SK-N-SH (cell line): ENCODE measurements at regions not wholly inside any gene's neighbourhood (a gene's known extent, or its start where the extent isn't known, plus 50 kb on each side); places are given as distances from the start of the nearest gene placed in this dataset.

Experiments used
- CTCF ChIA-PET: fragments of 300-600, 350-600 bp; formaldehyde crosslinking; extraction: SDS; loops from one replicate; lab custom pipeline; 2021; lab: Yijun Ruan, JAX
- POLR2A ChIA-PET: fragments of 350-600 bp; sonication (Branson Sonifier 250); formaldehyde crosslinking; extraction: SDS; loops from one replicate; lab custom pipeline; 2020; ENCODE audit warnings: antibody characterized with exemption, inconsistent platforms; lab: Yijun Ruan, JAX
- DNase-seq: peaks from one replicate; pipeline ENCODE4 v3.0.0; 2012
- H2AFZ ChIP-seq: fragments of 200-600 bp; sonication (generic); 2 replicates; pipeline ENCODE4 v1.8.1; 2016; ENCODE audit warnings: antibody characterized with exemption, mild to moderate bottlenecking, low read depth
- H3F3A ChIP-seq: fragments of 200-600 bp; sonication (generic); replicated peaks from 2 replicates; pipeline ENCODE3; 2016; ENCODE audit warnings: antibody characterized with exemption, mild to moderate bottlenecking; ENCODE audit not compliant: insufficient read depth
- H3K27ac ChIP-seq, 2 experiments: fragments of 200-500 bp in 1 of 2; fragments of 200-600 bp in 1 of 2; sonication (Bioruptor generic) in 1 of 2; sonication (generic), shearing (Covaris generic) in 1 of 2; 2 replicates each; pipeline versions ENCODE4 v1.5.1 to v1.6.1; 2014 to 2016; ENCODE audit warnings: low read depth in 2 of 2, inconsistent platforms in 1 of 2, low read length in 1 of 2, mild to moderate bottlenecking in 1 of 2, mixed read lengths in 1 of 2
- H3K27me3 ChIP-seq: fragments of 200-600 bp; sonication (generic), shearing (Covaris generic); 2 replicates; pipeline ENCODE4 v1.6.1; 2016; ENCODE audit warnings: mixed run types; ENCODE audit not compliant: insufficient read depth
- H3K36me3 ChIP-seq, 2 experiments: fragments of 200-500 bp in 1 of 2; fragments of 200-600 bp in 1 of 2; sonication (Bioruptor generic) in 1 of 2; sonication (generic) in 1 of 2; replicated peaks in 1 of 2; 2 replicates each; pipeline versions ENCODE3 to v1.5.1; 2014 to 2016; ENCODE audit warnings: low read length in 1 of 2, mild to moderate bottlenecking in 1 of 2; ENCODE audit not compliant: insufficient read depth in 2 of 2, control insufficient read depth in 1 of 2
- H3K4me1 ChIP-seq, 2 experiments: fragments of 200-500 bp in 1 of 2; fragments of 200-600 bp in 1 of 2; sonication (Bioruptor generic) in 1 of 2; sonication (generic), shearing (Covaris generic) in 1 of 2; 2 replicates each; pipeline versions ENCODE4 v1.5.1 to v1.6.1; 2014 to 2016; ENCODE audit warnings: low read depth in 1 of 2, low read length in 1 of 2, mixed run types in 1 of 2; ENCODE audit not compliant: insufficient read depth in 2 of 2, control insufficient read depth in 1 of 2
- H3K4me2 ChIP-seq: fragments of 200-600 bp; sonication (generic), shearing (Covaris generic); 2 replicates; pipeline ENCODE4 v1.6.1; 2017; ENCODE audit warnings: mixed run types
- H3K4me3 ChIP-seq, 2 experiments: fragments of 200-500 bp in 1 of 2; fragments of 200-600 bp in 1 of 2; sonication (Bioruptor generic) in 1 of 2; sonication (generic), shearing (Covaris generic) in 1 of 2; 2 replicates each; pipeline versions ENCODE4 v1.5.1 to v1.8.1; 2014 to 2016; ENCODE audit warnings: low read depth in 2 of 2, inconsistent platforms in 1 of 2, low read length in 1 of 2, mild to moderate bottlenecking in 1 of 2, mixed read lengths in 1 of 2, moderate library complexity in 1 of 2
- H3K79me2 ChIP-seq: fragments of 200-600 bp; sonication (generic); 2 replicates; pipeline ENCODE4 v1.8.1; 2017; ENCODE audit warnings: mild to moderate bottlenecking; ENCODE audit not compliant: insufficient read depth
- H3K9ac ChIP-seq: fragments of 200-600 bp; sonication (generic); 2 replicates; pipeline ENCODE4 v1.6.1; 2017; ENCODE audit warnings: mixed run types
- H3K9me2 ChIP-seq: fragments of 200-600 bp; sonication (generic); 2 replicates; pipeline ENCODE4 v1.6.1; 2017; ENCODE audit warnings: mixed run types
- H3K9me3 ChIP-seq: fragments of 200-600 bp; sonication (generic); 2 replicates; pipeline ENCODE4 v1.6.1; 2017; ENCODE audit warnings: mixed run types, mild to moderate bottlenecking, moderate library complexity
- H4K20me1 ChIP-seq: fragments of 200-600 bp; sonication (generic); 2 replicates; pipeline ENCODE4 v1.6.1; 2017; ENCODE audit warnings: mild to moderate bottlenecking, mixed run types; ENCODE audit not compliant: insufficient read depth
- CHD2 ChIP-seq: fragments of 150-350 bp; IDR thresholded peaks from 2 replicates; pipeline ENCODE4 v1.6.1; 2018; ENCODE audit warnings: low read length; ENCODE audit not compliant: partially characterized antibody
- EZH2phosphoT487 ChIP-seq: fragments of 200-600 bp; sonication (generic); IDR thresholded peaks from 2 replicates; pipeline ENCODE4 v1.6.1; 2017; ENCODE audit warnings: low read depth, mixed run types, mild to moderate bottlenecking, antibody characterized with exemption, moderate library complexity, borderline replicate concordance
- FOXM1 ChIP-seq: IDR thresholded peaks from 2 replicates; pipeline ENCODE4 v1.4.0; 2012; ENCODE audit warnings: low read depth, mild to moderate bottlenecking
- GATA2 ChIP-seq: sonication (generic); formaldehyde crosslinking; IDR thresholded peaks from 2 replicates; pipeline ENCODE4 v1.5.0; 2020; ENCODE audit warnings: mild to moderate bottlenecking, missing genetic modification reagents
- IRF3 ChIP-seq: fragments of 150-350 bp; IDR thresholded peaks from 2 replicates; pipeline ENCODE4 v1.6.1; 2016; ENCODE audit warnings: mild to moderate bottlenecking, low read depth, low read length
- PBX3 ChIP-seq: IDR thresholded peaks from 2 replicates; pipeline ENCODE4; 2012
- RAD21 ChIP-seq: IDR thresholded peaks from 2 replicates; pipeline ENCODE4 v1.6.1; 2012; ENCODE audit warnings: mild to moderate bottlenecking, low read length
- TAF1 ChIP-seq: IDR thresholded peaks from 2 replicates; pipeline ENCODE4 v1.6.1; 2012; ENCODE audit warnings: low read depth, mild to moderate bottlenecking, low read length, moderate library complexity, borderline replicate concordance
- TCF12 ChIP-seq: IDR thresholded peaks from 2 replicates; pipeline ENCODE4 v1.4.0; 2012
- USF1 ChIP-seq: IDR thresholded peaks from 2 replicates; pipeline ENCODE4 v1.4.0; 2012; ENCODE audit warnings: low read depth, borderline replicate concordance
- ZBTB33 ChIP-seq: IDR thresholded peaks from 2 replicates; pipeline ENCODE4 v1.4.0; 2012; ENCODE audit warnings: low read depth, borderline replicate concordance
- WGBS: methylation state at CpG from one replicate; pipeline ENCODE4 v1.1.6; 2017; ENCODE audit warnings: low lambda C conversion rate; 5-methylcytosine and 5-hydroxymethylcytosine counted together

- no peak overlapping the region for H2AFZ ChIP-seq
- no peaks in the 10 kb centered on the region for H3K79me2 ChIP-seq
- no peak overlapping the region for H3K9ac ChIP-seq
- POLR2A ChIA-PET, result no interaction called here
- no peak overlapping the region for H3K4me3 ChIP-seq
- no peaks in the 10 kb centered on the region for H4K20me1 ChIP-seq
- no peak for TF ChIP-seq USF1
- TF ChIP-seq TAF1, result no peak
- TF ChIP-seq TCF12, result no peak
- TF ChIP-seq GATA2 (CRISPR knock-in tag), result no peak
- no peak for TF ChIP-seq RAD21
- TF ChIP-seq ZBTB33, result no peak
- no peak for TF ChIP-seq PBX3
- TF ChIP-seq CHD2, result no peak
- no peak for TF ChIP-seq IRF3
- no peak overlapping the region for H3K27ac ChIP-seq
- H3K9me2 ChIP-seq, result no peaks in the 10 kb centered on the region
- H3K4me1 ChIP-seq, result no peaks in the 10 kb centered on the region
- no peaks in the 10 kb centered on the region for H3K27me3 ChIP-seq
- H3K9me3 ChIP-seq, result no peaks in the 10 kb centered on the region
- CTCF ChIA-PET, result no interaction called here
- DNase-seq, result no peak
- 2% methylated on average over 2 of the region's 2 CpGs for WGBS
- H3F3A ChIP-seq, result no peaks in the 10 kb centered on the region
- no peaks in the 10 kb centered on the region for H3K36me3 ChIP-seq
- H3K4me2 ChIP-seq, result no peak overlapping the region
Observed at GRCh38 chr4:33262824-33263223, 2542.7 kb downstream of the PCDH7 start.

GRCh38 chr4:33268776-33269175, 2548.6 kb downstream of the PCDH7 start:
- no peak for TF ChIP-seq EZH2phosphoT487
- TF ChIP-seq FOXM1, result no peak

More at GRCh38 chr4:33268776-33269175, 2548.6 kb downstream of the PCDH7 start:
- Histone ChIP-seq H3K27ac (no peak overlapping the region), H3K4me2 (no peak overlapping the region), H2AFZ (no peak overlapping the region), H3K9me3 (no peaks in the 10 kb centered on the region), H3K79me2 (no peaks in the 10 kb centered on the region), H3F3A (no peaks in the 10 kb centered on the region), H3K27me3 (no peaks in the 10 kb centered on the region), H3K9me2 (no peaks in the 10 kb centered on the region), H3K36me3 (no peaks in the 10 kb centered on the region), H3K4me1 (no peaks in the 10 kb centered on the region), H3K9ac (no peak overlapping the region), H4K20me1 (no peaks in the 10 kb centered on the region), H3K4me3 (no peak overlapping the region)
- WGBS, result 4% methylated on average over 5 of the region's 5 CpGs
- DNase-seq, result no peak
- ChIA-PET CTCF (no interaction called here), POLR2A (no interaction called here)
